ENCODE measurements at regions not wholly inside any gene's neighbourhood (a gene's known extent, or its start where the extent isn't known, plus 50 kb on each side); places are given as distances from the start of the nearest gene placed in this dataset.

DNA sequence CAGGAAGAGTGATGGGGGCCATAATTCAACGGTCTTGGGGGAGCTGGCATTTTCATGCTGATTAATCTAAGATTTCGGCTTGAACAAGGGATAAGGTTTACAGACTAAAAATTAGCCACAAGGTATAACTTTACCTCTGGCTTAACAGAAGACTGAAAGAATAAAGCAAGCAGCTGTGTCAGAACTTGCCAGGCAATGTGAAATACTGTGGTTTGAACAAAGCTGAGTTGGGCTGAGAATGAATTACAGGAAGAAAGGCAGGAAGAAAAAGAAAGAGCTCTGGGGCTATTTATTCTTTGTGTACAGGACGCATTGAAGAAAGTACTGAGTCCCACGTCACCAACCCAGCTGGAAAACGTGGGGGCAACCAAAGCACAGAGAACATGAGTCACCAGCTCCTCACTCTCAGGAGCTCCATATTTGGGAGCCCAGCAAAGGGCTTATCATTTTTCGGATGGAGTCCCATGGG, 121.5 kb upstream of the NEDD9 start (continued):
- TF ChIP-seq, protein P1, sequence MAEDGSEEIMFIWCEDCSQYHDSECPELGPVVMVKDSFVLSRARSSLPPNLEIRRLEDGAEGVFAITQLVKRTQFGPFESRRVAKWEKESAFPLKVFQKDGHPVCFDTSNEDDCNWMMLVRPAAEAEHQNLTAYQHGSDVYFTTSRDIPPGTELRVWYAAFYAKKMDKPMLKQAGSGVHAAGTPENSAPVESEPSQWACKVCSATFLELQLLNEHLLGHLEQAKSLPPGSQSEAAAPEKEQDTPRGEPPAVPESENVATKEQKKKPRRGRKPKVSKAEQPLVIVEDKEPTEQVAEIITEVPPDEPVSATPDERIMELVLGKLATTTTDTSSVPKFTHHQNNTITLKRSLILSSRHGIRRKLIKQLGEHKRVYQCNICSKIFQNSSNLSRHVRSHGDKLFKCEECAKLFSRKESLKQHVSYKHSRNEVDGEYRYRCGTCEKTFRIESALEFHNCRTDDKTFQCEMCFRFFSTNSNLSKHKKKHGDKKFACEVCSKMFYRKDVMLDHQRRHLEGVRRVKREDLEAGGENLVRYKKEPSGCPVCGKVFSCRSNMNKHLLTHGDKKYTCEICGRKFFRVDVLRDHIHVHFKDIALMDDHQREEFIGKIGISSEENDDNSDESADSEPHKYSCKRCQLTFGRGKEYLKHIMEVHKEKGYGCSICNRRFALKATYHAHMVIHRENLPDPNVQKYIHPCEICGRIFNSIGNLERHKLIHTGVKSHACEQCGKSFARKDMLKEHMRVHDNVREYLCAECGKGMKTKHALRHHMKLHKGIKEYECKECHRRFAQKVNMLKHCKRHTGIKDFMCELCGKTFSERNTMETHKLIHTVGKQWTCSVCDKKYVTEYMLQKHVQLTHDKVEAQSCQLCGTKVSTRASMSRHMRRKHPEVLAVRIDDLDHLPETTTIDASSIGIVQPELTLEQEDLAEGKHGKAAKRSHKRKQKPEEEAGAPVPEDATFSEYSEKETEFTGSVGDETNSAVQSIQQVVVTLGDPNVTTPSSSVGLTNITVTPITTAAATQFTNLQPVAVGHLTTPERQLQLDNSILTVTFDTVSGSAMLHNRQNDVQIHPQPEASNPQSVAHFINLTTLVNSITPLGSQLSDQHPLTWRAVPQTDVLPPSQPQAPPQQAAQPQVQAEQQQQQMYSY (CRISPR knock-in tag; IDR thresholded peaks at IDR 0.05) = no peak

DNA sequence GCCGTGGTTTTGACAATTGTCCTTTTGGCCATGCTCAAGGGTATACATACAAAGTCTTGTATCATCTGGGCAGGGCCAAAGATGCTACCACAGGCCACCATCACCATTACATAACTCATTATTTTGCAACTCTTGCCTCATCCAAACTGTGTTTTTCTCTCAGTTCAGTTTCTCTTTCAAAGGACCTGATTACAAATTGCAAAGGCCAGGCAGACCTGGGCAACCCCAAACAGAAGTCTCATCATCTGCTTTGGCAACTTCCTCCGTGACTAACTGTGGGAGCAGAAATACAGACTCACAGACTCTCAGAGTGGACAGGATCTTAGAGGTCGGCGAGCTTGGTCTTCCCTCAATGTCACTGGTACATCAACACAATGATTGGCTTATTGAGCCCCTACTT, 117.8 kb upstream of the NEDD9 start:
- Histone ChIP-seq H3K36me3 (ENCODE audit: control insufficient read depth in 2 of 2, insufficient read depth in 2 of 2, low read length in 1 of 2) (peaks cover 0 to 27% of the 10 kb centered on the region in 2 experiments; a peak in 2 of 4 replicates), H3K27ac (ENCODE audit: control insufficient read depth, insufficient read depth) (no peak overlapping the region), H4K20me1 (ENCODE audit: control insufficient read depth, insufficient read depth) (no peaks in the 10 kb centered on the region), H3K9ac (ENCODE audit: control insufficient read depth, insufficient read depth, low read length) (no peak overlapping the region), H3K27me3 (replicated peaks in 1 of 2; ENCODE audit: control insufficient read depth in 2 of 2, insufficient read depth in 2 of 2, low read length in 1 of 2) (no peaks in the 10 kb centered on the region), H2AFZ (ENCODE audit: control insufficient read depth, low read depth, low read length) (no peak overlapping the region), H3K4me1 (ENCODE audit: control insufficient read depth, insufficient read depth, low read length) (peaks cover 33% of the 10 kb centered on the region), H3K4me2 (ENCODE audit: control insufficient read depth, insufficient read depth) (no peak overlapping the region), H3K4me3 (no peak overlapping the region), H3K79me2 (ENCODE audit: control insufficient read depth, insufficient read depth, low read length) (peaks cover 32% of the 10 kb centered on the region), H3K9me3 (replicated peaks; ENCODE audit: control insufficient read depth, insufficient read depth, low read length) (no peaks in the 10 kb centered on the region; the same call in none of the 3 replicates)
- in situ Hi-C loops (cut with MboI) = no loop called here
- CTCF ChIA-PET = interaction anchor here (0.6 kb wide), 1 partner anchor 145 kb away, joined by 3 read pairs; no protein-coding TSS in a partner anchor
- WGBS (ENCODE audit: insufficient coverage, insufficient replicate concordance, low lambda C conversion rate, missing lambda C conversion rate) = 96% methylated on average over 4 of the region's 4 CpGs
- BruUV-seq (replicated peaks) = no TSS peak
- no peak for ATAC-seq
- POLR2A ChIA-PET = interaction anchor here (0.8 kb wide), 1 partner anchor 24 kb away, joined by 3 read pairs; no protein-coding TSS in a partner anchor
- no peak for DNase-seq (ENCODE audit: low read depth, low spot score)
- SMC1A ChIA-PET (ENCODE audit: uncharacterized antibody, unreplicated experiment) = interaction anchor here (1.1 to 6.4 kb wide), 3 partner anchors 13 to 32 kb away, joined by 3 to 59 read pairs (median 3); no protein-coding TSS in a partner anchor
- FAIRE-seq = no peak
- intact Hi-C loops (cut with micrococcal nuclease; ENCODE audit: unreplicated experiment) = no loop called here
- RAD21 ChIA-PET (ENCODE audit: unreplicated experiment) = no interaction called here
- TF ChIP-seq POLR2AphosphoS5 (IDR thresholded peaks at IDR 0.05; ENCODE audit: low read length) (peak; percentile 45; the same call in 1 of the 2 replicates), WRNIP1 (IDR thresholded peaks at IDR 0.05; ENCODE audit: borderline replicate concordance, low read depth, low read length) (no peak)

Measured in GM12878 (cell line).